ENCODE measurements at regions not wholly inside any gene's neighbourhood (a gene's known extent, or its start where the extent isn't known, plus 50 kb on each side); places are given as distances from the start of the nearest gene placed in this dataset.
"Not testable (repeated sequence)": the region's sequence is repeated elsewhere in the genome, so short reads cannot be mapped to it uniquely, and the experiment has no call there.

DNA sequence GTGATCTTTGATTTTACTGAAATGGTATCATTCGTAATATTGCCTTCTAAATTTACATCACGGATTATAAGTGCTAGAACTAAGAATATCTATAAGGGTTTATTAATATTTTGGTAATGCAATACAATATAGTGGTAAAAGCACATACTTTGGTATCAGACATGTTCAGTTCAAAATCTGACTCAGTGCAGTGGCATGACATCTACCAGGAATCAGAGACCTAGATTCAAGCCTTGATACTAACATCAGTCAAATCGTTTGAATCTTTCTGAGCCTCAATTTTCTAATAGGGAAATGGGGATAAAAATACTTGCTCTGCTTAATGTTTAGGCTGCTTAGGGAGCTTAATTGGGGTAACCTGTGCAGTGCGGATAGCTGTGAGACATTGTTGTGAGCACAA lies 488.0 kb downstream of the BCKDHB start:
- Mint-ChIP-seq H3K4me3 (no peak overlapping the region), H3K36me3 (no peaks in the 10 kb centered on the region), H3K4me1 (no peaks in the 10 kb centered on the region), H3K9me3 (no peaks in the 10 kb centered on the region), H3K27me3 (peaks cover 6% of the 10 kb centered on the region), H3K27ac (no peak overlapping the region)
- ATAC-seq (ENCODE audit: low read depth): no peak
- POLR2A ChIA-PET: no interaction called here
- no peak for DNase-seq

DNA sequence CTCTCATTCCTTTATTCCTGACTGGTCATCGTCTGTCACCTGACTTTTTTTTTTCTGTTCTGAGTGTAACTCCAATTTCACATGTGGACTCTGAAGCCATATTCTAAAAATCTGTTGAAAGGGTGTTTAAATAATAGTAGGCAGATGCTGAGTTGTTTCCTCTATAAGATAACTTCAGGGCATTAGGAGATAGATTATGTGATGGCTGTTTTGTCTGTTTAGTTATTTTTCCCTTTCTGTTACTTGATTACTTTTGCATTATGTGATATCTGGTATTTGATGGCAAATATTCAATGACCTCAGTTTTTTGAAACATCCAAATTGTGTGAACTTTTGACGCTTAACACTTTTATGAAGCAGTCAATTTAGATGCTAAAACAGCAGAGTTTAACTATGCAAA lies 486.0 kb downstream of the BCKDHB start:
- DNase-seq: no peak
- Mint-ChIP-seq H3K36me3 (no peaks in the 10 kb centered on the region), H3K27ac (no peak overlapping the region), H3K4me3 (no peak overlapping the region), H3K27me3 (no peaks in the 10 kb centered on the region), H3K9me3 (peaks cover under 1% of the 10 kb centered on the region), H3K4me1 (no peaks in the 10 kb centered on the region)
- POLR2A ChIA-PET: no interaction called here
- ATAC-seq (ENCODE audit: low read depth): no peak

- no peak overlapping the region for H3K27ac Mint-ChIP-seq
Measured at GRCh38 chr6:80586242-80586641, 479.8 kb downstream of the BCKDHB start.

DNA sequence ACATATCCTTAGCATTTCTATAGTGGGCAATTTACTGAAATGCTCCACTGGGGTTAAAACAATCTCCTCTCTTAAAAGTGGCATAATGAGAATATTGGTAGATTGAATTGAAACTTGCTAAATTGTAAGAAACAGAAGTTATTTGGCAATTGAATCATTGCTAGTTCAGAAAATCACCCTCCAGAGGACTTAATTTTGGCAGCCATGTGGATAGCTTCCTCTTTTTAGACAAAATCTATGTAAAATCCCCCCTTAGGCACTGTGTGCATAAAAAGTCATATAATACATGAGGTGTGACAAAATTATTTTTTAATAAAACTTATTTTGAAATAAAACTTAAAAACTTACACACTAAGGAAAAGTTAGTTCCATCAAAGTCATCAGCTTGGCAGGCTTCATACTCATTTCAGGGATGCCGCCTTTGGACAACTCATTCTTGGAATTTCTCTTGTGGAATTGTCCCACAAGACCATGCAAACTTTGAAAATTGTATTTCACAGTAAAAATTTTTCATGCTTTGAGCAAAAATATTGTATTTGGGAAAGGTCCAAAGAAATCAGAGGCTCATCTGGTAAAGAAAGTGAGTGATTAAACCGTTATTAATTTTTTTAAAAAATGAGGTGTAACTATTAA lies 473.0 kb downstream of the BCKDHB start:
- H3K9me3 Mint-ChIP-seq: no peaks in the 10 kb centered on the region
- H3K4me1 Mint-ChIP-seq: no peaks in the 10 kb centered on the region
- H3K36me3 Mint-ChIP-seq: no peaks in the 10 kb centered on the region
- DNase-seq (no peak), ATAC-seq (ENCODE audit: low read depth) (no peak)
- no peaks in the 10 kb centered on the region for H3K27me3 Mint-ChIP-seq
- no peak overlapping the region for H3K4me3 Mint-ChIP-seq
- POLR2A ChIA-PET: no interaction called here
- H3K27ac Mint-ChIP-seq: no peak overlapping the region

More at GRCh38 chr6:80586242-80586641, 479.8 kb downstream of the BCKDHB start:
- Mint-ChIP-seq H3K4me1 (no peaks in the 10 kb centered on the region), H3K36me3 (no peaks in the 10 kb centered on the region), H3K27me3 (no peaks in the 10 kb centered on the region), H3K4me3 (no peak overlapping the region), H3K9me3 (peaks cover 10% of the 10 kb centered on the region)
- ATAC-seq (ENCODE audit: low read depth) (no peak), DNase-seq (no peak)
- POLR2A ChIA-PET: no interaction called here

DNA sequence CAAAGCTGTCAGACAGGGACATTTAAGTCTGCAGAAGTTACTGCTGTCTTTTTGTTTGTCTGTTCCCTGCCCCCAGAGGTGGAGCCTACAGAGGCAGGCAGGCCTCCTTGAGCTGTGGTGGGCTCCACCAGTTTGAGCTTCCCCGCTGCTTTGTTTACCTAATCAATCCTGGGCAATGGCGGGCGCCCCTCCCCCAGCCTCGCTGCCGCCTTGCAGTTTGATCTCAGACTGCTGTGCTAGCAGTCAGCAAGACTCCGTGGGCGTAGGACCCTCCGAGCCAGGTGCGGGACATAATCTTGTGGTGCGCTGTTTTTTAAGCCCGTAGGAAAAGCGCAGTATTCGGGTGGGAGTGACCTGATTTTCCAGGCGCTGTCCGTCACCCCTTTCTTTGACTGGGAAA lies 466.8 kb downstream of the BCKDHB start:
- H3K36me3 Mint-ChIP-seq; ATAC-seq (ENCODE audit: low read depth); H3K9me3 Mint-ChIP-seq; H3K27me3 Mint-ChIP-seq; DNase-seq; H3K4me1 Mint-ChIP-seq; H3K4me3 Mint-ChIP-seq; H3K27ac Mint-ChIP-seq; POLR2A ChIA-PET: not testable (repeated sequence)

GRCh38 chr6:80566361-80566760 lies 459.9 kb downstream of the BCKDHB start:
- Mint-ChIP-seq H3K4me3 (no peak overlapping the region), H3K27ac (no peak overlapping the region), H3K4me1 (no peaks in the 10 kb centered on the region), H3K27me3 (no peaks in the 10 kb centered on the region), H3K9me3 (no peaks in the 10 kb centered on the region), H3K36me3 (no peaks in the 10 kb centered on the region)
- DNase-seq: no peak
- POLR2A ChIA-PET: no interaction called here
- ATAC-seq (ENCODE audit: low read depth): no peak

- Mint-ChIP-seq H3K4me3 (no peak overlapping the region), H3K9me3 (no peaks in the 10 kb centered on the region), H3K4me1 (no peaks in the 10 kb centered on the region), H3K36me3 (no peaks in the 10 kb centered on the region), H3K27ac (no peak overlapping the region), H3K27me3 (no peaks in the 10 kb centered on the region)
- POLR2A ChIA-PET: no interaction called here
- DNase-seq: no peak
- no peak for ATAC-seq (ENCODE audit: low read depth)
Measured at GRCh38 chr6:80553071-80553740, 446.7 kb downstream of the BCKDHB start.

DNA sequence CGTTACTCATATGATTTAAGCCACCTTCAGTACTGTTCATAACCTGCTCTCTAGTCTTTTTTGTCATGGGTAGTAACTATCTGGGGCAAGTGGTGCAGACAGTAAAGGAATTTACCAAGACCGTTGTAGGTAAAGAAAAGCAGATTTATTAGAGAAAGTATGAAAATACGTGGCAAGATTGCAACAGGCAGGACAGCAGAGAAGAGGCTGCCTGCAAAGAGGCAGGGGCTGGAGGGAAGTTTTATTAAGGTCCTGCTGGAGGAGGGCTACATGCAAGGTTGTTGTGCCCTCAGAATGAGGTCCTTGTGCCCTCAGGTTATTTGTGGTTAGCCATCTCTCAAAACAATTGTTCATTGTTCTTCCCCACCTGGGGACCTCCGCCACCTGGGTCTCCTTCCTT lies 444.3 kb downstream of the BCKDHB start:
- no peaks in the 10 kb centered on the region for H3K9me3 Mint-ChIP-seq
- ATAC-seq (ENCODE audit: low read depth): no peak
- H3K36me3 Mint-ChIP-seq: no peaks in the 10 kb centered on the region
- no peaks in the 10 kb centered on the region for H3K4me1 Mint-ChIP-seq
- no peak overlapping the region for H3K4me3 Mint-ChIP-seq
- DNase-seq: no peak
- H3K27ac Mint-ChIP-seq: no peak overlapping the region
- peaks cover 2% of the 10 kb centered on the region for H3K27me3 Mint-ChIP-seq
- POLR2A ChIA-PET: no interaction called here

- no peaks in the 10 kb centered on the region for H3K9me3 Mint-ChIP-seq
- peaks cover 2% of the 10 kb centered on the region for H3K27me3 Mint-ChIP-seq
- ATAC-seq (ENCODE audit: low read depth): no peak
- POLR2A ChIA-PET: no interaction called here
- no peak overlapping the region for H3K4me3 Mint-ChIP-seq
- H3K27ac Mint-ChIP-seq: no peak overlapping the region
- H3K4me1 Mint-ChIP-seq: no peaks in the 10 kb centered on the region
- DNase-seq: no peak
- H3K36me3 Mint-ChIP-seq: no peaks in the 10 kb centered on the region
Measured at GRCh38 chr6:80550281-80550680, 443.8 kb downstream of the BCKDHB start.

DNA sequence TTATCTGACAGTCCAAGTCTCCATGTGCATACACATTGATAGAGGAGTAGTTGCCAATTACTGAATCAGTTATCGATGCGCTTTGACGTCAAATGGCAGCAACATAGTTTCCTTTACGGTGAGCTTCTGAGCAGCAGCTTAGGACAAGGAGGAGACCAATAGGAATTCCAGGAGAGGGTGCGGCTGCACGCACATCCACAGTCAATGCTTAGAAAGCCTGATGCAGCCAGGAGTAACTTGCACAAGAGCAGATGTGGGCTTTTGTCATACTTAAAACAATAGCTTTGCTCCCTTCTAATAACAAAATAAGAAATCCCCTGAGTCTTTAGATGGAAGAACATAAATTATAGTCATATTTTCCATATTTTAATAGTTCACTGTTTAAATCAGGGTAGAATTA lies 442.1 kb downstream of the BCKDHB start:
- Mint-ChIP-seq H3K27me3 (peaks cover 2% of the 10 kb centered on the region), H3K4me3 (no peak overlapping the region), H3K9me3 (no peaks in the 10 kb centered on the region), H3K36me3 (no peaks in the 10 kb centered on the region), H3K27ac (no peak overlapping the region), H3K4me1 (no peaks in the 10 kb centered on the region)
- ATAC-seq (ENCODE audit: low read depth) (no peak), DNase-seq (no peak)
- POLR2A ChIA-PET: no interaction called here

- H3K4me1 Mint-ChIP-seq: no peaks in the 10 kb centered on the region
- ATAC-seq (ENCODE audit: low read depth) (no peak), DNase-seq (no peak)
- H3K4me3 Mint-ChIP-seq: no peak overlapping the region
- no peaks in the 10 kb centered on the region for H3K36me3 Mint-ChIP-seq
- peaks cover 2% of the 10 kb centered on the region for H3K27me3 Mint-ChIP-seq
- no peak overlapping the region for H3K27ac Mint-ChIP-seq
- H3K9me3 Mint-ChIP-seq: no peaks in the 10 kb centered on the region
- POLR2A ChIA-PET: no interaction called here
Measured at GRCh38 chr6:80547827-80548226, 441.4 kb downstream of the BCKDHB start.

GRCh38 chr6:80544976-80545722 lies 438.7 kb downstream of the BCKDHB start:
- Mint-ChIP-seq H3K4me3 (no peak overlapping the region), H3K27ac (no peak overlapping the region), H3K36me3 (no peaks in the 10 kb centered on the region), H3K9me3 (no peaks in the 10 kb centered on the region), H3K4me1 (no peaks in the 10 kb centered on the region), H3K27me3 (peaks cover 5% of the 10 kb centered on the region)
- ATAC-seq (ENCODE audit: low read depth): no peak
- POLR2A ChIA-PET: no interaction called here
- no peak for DNase-seq

- Mint-ChIP-seq H3K4me3 (no peak overlapping the region), H3K36me3 (no peaks in the 10 kb centered on the region), H3K27me3 (peaks cover 5% of the 10 kb centered on the region), H3K4me1 (no peaks in the 10 kb centered on the region), H3K9me3 (no peaks in the 10 kb centered on the region), H3K27ac (no peak overlapping the region)
- POLR2A ChIA-PET: no interaction called here
- no peak for DNase-seq
- no peak for ATAC-seq (ENCODE audit: low read depth)
Measured at GRCh38 chr6:80544555-80544954, 438.1 kb downstream of the BCKDHB start.

DNA sequence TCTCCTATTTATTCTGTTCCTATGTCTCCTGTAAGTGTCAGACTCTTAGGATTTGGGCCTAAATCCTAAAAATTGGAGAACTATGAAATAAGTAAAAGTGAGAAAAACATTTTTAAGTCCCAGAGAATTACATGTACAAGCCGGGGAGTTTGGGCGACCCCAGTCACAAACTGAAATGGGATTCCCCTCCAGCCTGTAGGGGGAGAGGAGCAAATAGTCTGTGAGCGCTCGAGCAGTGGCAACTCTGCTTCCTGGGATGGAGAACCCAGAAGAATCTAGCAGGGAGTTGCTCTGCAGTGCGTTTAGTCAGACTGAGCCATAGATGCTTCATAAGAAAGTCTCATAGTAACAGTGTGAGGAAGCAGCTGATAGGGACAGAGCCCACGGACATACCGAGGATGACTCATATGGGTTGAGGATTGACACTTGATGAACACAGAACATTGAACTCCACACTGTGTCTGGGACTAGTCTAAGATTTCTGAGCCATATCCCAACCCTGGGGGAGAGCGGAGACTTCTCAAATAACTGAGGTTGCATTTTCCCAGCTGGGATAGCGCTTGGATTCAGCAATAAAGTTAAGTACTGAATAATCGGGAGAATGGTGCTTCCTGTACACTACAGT lies 437.2 kb downstream of the BCKDHB start:
- Mint-ChIP-seq H3K4me1 (no peaks in the 10 kb centered on the region), H3K9me3 (no peaks in the 10 kb centered on the region), H3K4me3 (no peak overlapping the region), H3K27ac (no peak overlapping the region), H3K36me3 (no peaks in the 10 kb centered on the region), H3K27me3 (peaks cover 5% of the 10 kb centered on the region)
- no peak for ATAC-seq (ENCODE audit: low read depth)
- POLR2A ChIA-PET: no interaction called here
- DNase-seq: no peak
